Liver (tissue), 8 donors: ENCODE measurements at regions not wholly inside any gene's neighbourhood (a gene's known extent, or its start where the extent isn't known, plus 50 kb on each side); places are given as distances from the start of the nearest gene placed in this dataset.
A peak's percentile ranks its signal among the peaks of the same experiment; 100 is the strongest.

Source experiments
- DNase-seq: peaks from one replicate; pipeline ENCODE4 v3.0.0-alpha.2; 2017; ENCODE audit warnings: low spot score
- H3K27ac ChIP-seq, 2 donors: one replicate each; pipeline ENCODE4 v1.7.0; 2013; ENCODE audit warnings: inconsistent platforms in 2 of 2, low read length in 2 of 2, control low read depth in 1 of 2, low read depth in 1 of 2, mild to moderate bottlenecking in 1 of 2
- H3K27me3 ChIP-seq, 4 donors: one replicate each; pipeline versions ENCODE4 v1.6.1 to v1.7.0; 2013; ENCODE audit warnings: low read length in 3 of 4, inconsistent platforms in 1 of 4, mild to moderate bottlenecking in 1 of 4, moderate library complexity in 1 of 4; ENCODE audit not compliant: control insufficient read depth in 4 of 4, insufficient read depth in 4 of 4
- H3K36me3 ChIP-seq, 4 donors: one replicate each; pipeline versions ENCODE4 v1.6.1 to v1.7.0; 2013; ENCODE audit warnings: low read length in 3 of 4, mild to moderate bottlenecking in 3 of 4, low read depth in 1 of 4, moderate library complexity in 1 of 4; ENCODE audit not compliant: control insufficient read depth in 4 of 4, insufficient read depth in 3 of 4
- H3K4me1 ChIP-seq, 4 donors: one replicate each; pipeline versions ENCODE4 v1.6.1 to v1.7.0; 2013; ENCODE audit warnings: low read length in 3 of 4, mild to moderate bottlenecking in 3 of 4, moderate library complexity in 1 of 4; ENCODE audit not compliant: control insufficient read depth in 4 of 4, insufficient read depth in 4 of 4
- H3K4me3 ChIP-seq, 3 donors: one replicate each; pipeline versions ENCODE4 v1.6.1 to v1.7.0; 2013; ENCODE audit warnings: low read length in 3 of 3, control low read depth in 1 of 3, low read depth in 1 of 3, mild to moderate bottlenecking in 1 of 3
- H3K9ac ChIP-seq, 2 donors: one replicate each; pipeline ENCODE4 v1.7.0; 2013; ENCODE audit warnings: low read length in 2 of 2, mild to moderate bottlenecking in 2 of 2, moderate library complexity in 2 of 2, control low read depth in 1 of 2, low read depth in 1 of 2
- H3K9me3 ChIP-seq, 4 donors: one replicate each; pipeline versions ENCODE4 v1.6.1 to v1.7.0; 2013; ENCODE audit warnings: low read length in 3 of 4; ENCODE audit not compliant: control insufficient read depth in 4 of 4
- ATF3 ChIP-seq: IDR thresholded peaks from 2 replicates; pipeline ENCODE4 v1.6.1; 2016; ENCODE audit warnings: antibody characterized with exemption
- CTCF ChIP-seq: fragments of 150-350 bp; IDR thresholded peaks from 2 replicates; pipeline ENCODE4 v1.5.1; 2017; ENCODE audit warnings: improper control_type of control experiment, low read depth, low read length; ENCODE audit not compliant: missing input control
- EGR1 ChIP-seq, 2 donors: IDR thresholded peaks; 2 replicates each; pipeline ENCODE4 v1.6.1; 2016 to 2018; ENCODE audit warnings: antibody characterized with exemption in 2 of 2, low read depth in 2 of 2
- FOXA1 ChIP-seq: IDR thresholded peaks from 2 replicates; pipeline ENCODE4 v1.6.1; 2016; ENCODE audit warnings: antibody characterized with exemption
- FOXA2 ChIP-seq: IDR thresholded peaks from 2 replicates; pipeline ENCODE4 v1.6.1; 2016; ENCODE audit warnings: antibody characterized with exemption
- GABPA ChIP-seq, 2 donors: IDR thresholded peaks in 1 of 2; conservative IDR thresholded peaks in 1 of 2; 2 replicates each; pipeline ENCODE4 v1.6.1; 2016; ENCODE audit warnings: antibody characterized with exemption in 2 of 2, mild to moderate bottlenecking in 1 of 2, moderate library complexity in 1 of 2
- HNF4A ChIP-seq, 2 donors: conservative IDR thresholded peaks; 2 replicates each; pipeline ENCODE4 v1.6.1; 2016; ENCODE audit warnings: antibody characterized with exemption in 2 of 2, mild to moderate bottlenecking in 2 of 2
- HNF4G ChIP-seq: IDR thresholded peaks from 2 replicates; pipeline ENCODE4 v1.6.1; 2016; ENCODE audit warnings: antibody characterized with exemption
- JUND ChIP-seq, 2 donors: IDR thresholded peaks; 2 replicates each; pipeline ENCODE4 v1.6.1; 2016; ENCODE audit warnings: antibody characterized with exemption in 2 of 2
- MAX ChIP-seq: IDR thresholded peaks from 2 replicates; pipeline ENCODE4 v1.6.1; 2016; ENCODE audit warnings: antibody characterized with exemption
- NR2F2 ChIP-seq: IDR thresholded peaks from 2 replicates; pipeline ENCODE4 v1.6.1; 2016; ENCODE audit warnings: antibody characterized with exemption
- RAD21 ChIP-seq, 2 donors: IDR thresholded peaks; 2 replicates each; pipeline ENCODE4 v1.6.1; 2016; ENCODE audit warnings: antibody characterized with exemption in 2 of 2, mild to moderate bottlenecking in 2 of 2
- REST ChIP-seq: IDR thresholded peaks from 2 replicates; pipeline ENCODE4 v1.6.1; 2016; ENCODE audit warnings: antibody characterized with exemption, mild to moderate bottlenecking
- RXRA ChIP-seq, 2 donors: IDR thresholded peaks; 2 replicates each; pipeline ENCODE4 v1.6.1; 2017 to 2018; ENCODE audit warnings: antibody characterized with exemption in 2 of 2, mild to moderate bottlenecking in 1 of 2
- SP1 ChIP-seq: IDR thresholded peaks from 2 replicates; pipeline ENCODE4 v1.6.1; 2018; ENCODE audit warnings: antibody characterized with exemption, mild to moderate bottlenecking
- TAF1 ChIP-seq: conservative IDR thresholded peaks from 2 replicates; pipeline ENCODE4 v1.6.1; 2016; ENCODE audit warnings: antibody characterized with exemption, mild to moderate bottlenecking
- YY1 ChIP-seq: IDR thresholded peaks from 2 replicates; pipeline ENCODE4 v1.6.1; 2016; ENCODE audit warnings: antibody characterized with exemption, mild to moderate bottlenecking
- WGBS: extraction: QIAGEN DNeasy Blood & Tissue Kit; methylation state at CpG from one replicate; pipeline ENCODE4 v1.1.7; 2013; 5-methylcytosine and 5-hydroxymethylcytosine counted together
- donor health status: healthy.
- donor health status: healthy.
- donor health status: healthy.
- donor health status: healthy.
- donor health status: healthy.

- TF ChIP-seq ATF3 (no peak), NR2F2 (peak; percentile 68)
- Histone ChIP-seq H3K9me3 (peaks cover 0 to 1% (median 0%) of the 10 kb centered on the region in 4 donors), H3K36me3 (no peaks in the 10 kb centered on the region), H3K9ac (no peak overlapping the region), H3K4me3 (no peak overlapping the region), H3K27me3 (no peaks in the 10 kb centered on the region), H3K27ac (no peak overlapping the region), H3K4me1 (no peaks in the 10 kb centered on the region)
- peak; percentile 16 for DNase-seq
- 78% methylated on average over 1 of the region's 1 CpG for WGBS
Measured at GRCh38 chr10:78316451-78316931, 282.8 kb downstream of the RPS24 start.

GRCh38 chr10:78318305-78318704, 284.6 kb downstream of the RPS24 start:
- Histone ChIP-seq H3K9me3 (peaks cover 0 to 1% (median 0%) of the 10 kb centered on the region in 4 donors), H3K4me1 (no peaks in the 10 kb centered on the region), H3K27ac (no peak overlapping the region), H3K9ac (no peak overlapping the region), H3K4me3 (no peak overlapping the region), H3K36me3 (no peaks in the 10 kb centered on the region), H3K27me3 (no peaks in the 10 kb centered on the region)
- TF ChIP-seq YY1 (no peak), RAD21 (IDR thresholded peaks at IDR 0.05) (no peak), TAF1 (no peak), REST (no peak), HNF4G (no peak), HNF4A (conservative IDR thresholded peaks at IDR 0.05) (no peak), JUND (IDR thresholded peaks at IDR 0.05) (no peak), ATF3 (no peak), MAX (no peak), GABPA (IDR thresholded peaks at IDR 0.05 in 1 of 2, conservative IDR thresholded peaks at IDR 0.05 in 1 of 2) (no peak), EGR1 (IDR thresholded peaks at IDR 0.05; ENCODE audit: low read depth in 2 of 2) (no peak)
- 93% methylated on average over 1 of the region's 1 CpG for WGBS
- peak; percentile 8 for DNase-seq

GRCh38 chr10:78319371-78319770, 285.7 kb downstream of the RPS24 start:
- H3K9me3 ChIP-seq = peaks cover 0 to 1% (median 0%) of the 10 kb centered on the region in 4 donors
- no peak overlapping the region for H3K4me3 ChIP-seq
- no peaks in the 10 kb centered on the region for H3K4me1 ChIP-seq
- 93% methylated on average over 7 of the region's 7 CpGs for WGBS
- no peaks in the 10 kb centered on the region for H3K36me3 ChIP-seq
- no peak overlapping the region for H3K27ac ChIP-seq
- no peaks in the 10 kb centered on the region for H3K27me3 ChIP-seq
- H3K9ac ChIP-seq = no peak overlapping the region
- DNase-seq = peak; percentile 23
- no peak for TF ChIP-seq TAF1
- TF ChIP-seq MAX = no peak
- TF ChIP-seq ATF3 = no peak
- no peak for TF ChIP-seq SP1
- no peak for TF ChIP-seq HNF4A (conservative IDR thresholded peaks at IDR 0.05)
- TF ChIP-seq RXRA (IDR thresholded peaks at IDR 0.05) = no peak
- no peak for TF ChIP-seq YY1
- TF ChIP-seq JUND (IDR thresholded peaks at IDR 0.05) = no peak
- TF ChIP-seq CTCF = no peak
- no peak for TF ChIP-seq HNF4G
- no peak for TF ChIP-seq GABPA (IDR thresholded peaks at IDR 0.05 in 1 of 2, conservative IDR thresholded peaks at IDR 0.05 in 1 of 2)
- TF ChIP-seq REST = no peak
- no peak for TF ChIP-seq EGR1 (IDR thresholded peaks at IDR 0.05; ENCODE audit: low read depth in 2 of 2)
- TF ChIP-seq FOXA2 = no peak
- no peak for TF ChIP-seq FOXA1
